ENCODE measurements at regions not wholly inside any gene's neighbourhood (a gene's known extent, or its start where the extent isn't known, plus 50 kb on each side); places are given as distances from the start of the nearest gene placed in this dataset.

DNA sequence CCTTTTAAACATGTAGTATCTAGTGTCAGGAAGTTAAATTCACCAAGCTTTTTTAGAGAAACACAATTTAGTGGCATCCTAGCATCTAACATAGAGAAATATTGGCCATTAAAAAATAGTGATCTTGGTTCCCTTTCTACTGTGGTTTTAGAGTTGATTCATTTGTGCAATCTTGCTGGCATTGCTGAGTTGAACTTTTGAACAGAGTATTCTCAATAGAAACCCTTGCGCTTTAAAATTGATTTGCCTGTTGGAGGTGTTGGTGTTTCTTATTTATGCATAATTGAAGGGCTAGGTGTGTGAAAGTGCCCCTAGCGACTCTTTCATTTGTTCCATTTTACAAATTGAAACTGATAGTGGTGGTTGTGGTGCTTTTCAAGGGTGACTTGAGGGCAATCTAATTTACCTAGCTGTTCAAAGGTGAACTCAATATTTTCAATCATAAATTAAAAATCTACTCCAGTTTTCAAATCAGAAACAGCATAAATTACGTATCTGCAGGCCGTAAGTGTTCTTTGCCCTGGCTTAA, 73.0 kb upstream of the MPDZ start:
- Histone ChIP-seq H3K9ac (ENCODE audit: control insufficient read depth, insufficient read depth, low read length) (no peak overlapping the region), H3K9me3 (replicated peaks; ENCODE audit: control insufficient read depth, insufficient read depth, low read length) (no peaks in the 10 kb centered on the region), H3K27me3 (replicated peaks in 1 of 2; ENCODE audit: control insufficient read depth in 2 of 2, insufficient read depth in 2 of 2, low read length in 1 of 2) (no peaks in the 10 kb centered on the region), H3K4me1 (ENCODE audit: control insufficient read depth, insufficient read depth, low read length) (no peaks in the 10 kb centered on the region), H2AFZ (ENCODE audit: control insufficient read depth, low read depth, low read length) (no peak overlapping the region), H3K4me3 (no peak overlapping the region), H3K36me3 (ENCODE audit: control insufficient read depth in 2 of 2, insufficient read depth in 2 of 2, low read length in 1 of 2) (no peaks in the 10 kb centered on the region), H3K4me2 (ENCODE audit: control insufficient read depth, insufficient read depth) (no peak overlapping the region), H3K79me2 (ENCODE audit: control insufficient read depth, insufficient read depth, low read length) (no peaks in the 10 kb centered on the region), H3K27ac (ENCODE audit: control insufficient read depth, insufficient read depth) (no peak overlapping the region), H4K20me1 (ENCODE audit: control insufficient read depth, insufficient read depth) (no peaks in the 10 kb centered on the region)
- ChIA-PET POLR2A (no interaction called here), RAD21 (ENCODE audit: unreplicated experiment) (interaction anchor here (0.8 to 1.3 kb wide), 2 partner anchors 1001 to 1309 kb away, joined by 3 read pairs; no protein-coding TSS in a partner anchor), CTCF (interaction anchor here (1.0 to 1.6 kb wide), 2 partner anchors 1074 to 1075 kb away, joined by 3 to 4 read pairs; no protein-coding TSS in a partner anchor), SMC1A (ENCODE audit: uncharacterized antibody, unreplicated experiment) (interaction anchor here (1.4 kb wide), 1 partner anchor 8 kb away, joined by 4 read pairs; no protein-coding TSS in a partner anchor)
- whole genome bisulfite sequencing (ENCODE audit: insufficient coverage, insufficient replicate concordance, low lambda C conversion rate, missing lambda C conversion rate): 11% methylated on average over 4 of the region's 4 CpGs
- intact Hi-C loops (cut with micrococcal nuclease; ENCODE audit: unreplicated experiment) (loop anchor here (5.0 kb wide), 1 partner anchor 1000 kb away; no protein-coding TSS in a partner anchor), in situ Hi-C loops (cut with MboI) (no loop called here)
- TF ChIP-seq, protein P1, sequence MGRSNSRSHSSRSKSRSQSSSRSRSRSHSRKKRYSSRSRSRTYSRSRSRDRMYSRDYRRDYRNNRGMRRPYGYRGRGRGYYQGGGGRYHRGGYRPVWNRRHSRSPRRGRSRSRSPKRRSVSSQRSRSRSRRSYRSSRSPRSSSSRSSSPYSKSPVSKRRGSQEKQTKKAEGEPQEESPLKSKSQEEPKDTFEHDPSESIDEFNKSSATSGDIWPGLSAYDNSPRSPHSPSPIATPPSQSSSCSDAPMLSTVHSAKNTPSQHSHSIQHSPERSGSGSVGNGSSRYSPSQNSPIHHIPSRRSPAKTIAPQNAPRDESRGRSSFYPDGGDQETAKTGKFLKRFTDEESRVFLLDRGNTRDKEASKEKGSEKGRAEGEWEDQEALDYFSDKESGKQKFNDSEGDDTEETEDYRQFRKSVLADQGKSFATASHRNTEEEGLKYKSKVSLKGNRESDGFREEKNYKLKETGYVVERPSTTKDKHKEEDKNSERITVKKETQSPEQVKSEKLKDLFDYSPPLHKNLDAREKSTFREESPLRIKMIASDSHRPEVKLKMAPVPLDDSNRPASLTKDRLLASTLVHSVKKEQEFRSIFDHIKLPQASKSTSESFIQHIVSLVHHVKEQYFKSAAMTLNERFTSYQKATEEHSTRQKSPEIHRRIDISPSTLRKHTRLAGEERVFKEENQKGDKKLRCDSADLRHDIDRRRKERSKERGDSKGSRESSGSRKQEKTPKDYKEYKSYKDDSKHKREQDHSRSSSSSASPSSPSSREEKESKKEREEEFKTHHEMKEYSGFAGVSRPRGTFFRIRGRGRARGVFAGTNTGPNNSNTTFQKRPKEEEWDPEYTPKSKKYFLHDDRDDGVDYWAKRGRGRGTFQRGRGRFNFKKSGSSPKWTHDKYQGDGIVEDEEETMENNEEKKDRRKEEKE (IDR thresholded peaks at IDR 0.05): no peak
- no peak for TF ChIP-seq SMAD1 (IDR thresholded peaks at IDR 0.05; ENCODE audit: low read depth, partially characterized antibody)
- 0 out of 2 replicates have a peak, but pooled peaks have one; percentile 24 for TF ChIP-seq NR2F1 (conservative IDR thresholded peaks at IDR 0.05)
- TF ChIP-seq, protein P2, sequence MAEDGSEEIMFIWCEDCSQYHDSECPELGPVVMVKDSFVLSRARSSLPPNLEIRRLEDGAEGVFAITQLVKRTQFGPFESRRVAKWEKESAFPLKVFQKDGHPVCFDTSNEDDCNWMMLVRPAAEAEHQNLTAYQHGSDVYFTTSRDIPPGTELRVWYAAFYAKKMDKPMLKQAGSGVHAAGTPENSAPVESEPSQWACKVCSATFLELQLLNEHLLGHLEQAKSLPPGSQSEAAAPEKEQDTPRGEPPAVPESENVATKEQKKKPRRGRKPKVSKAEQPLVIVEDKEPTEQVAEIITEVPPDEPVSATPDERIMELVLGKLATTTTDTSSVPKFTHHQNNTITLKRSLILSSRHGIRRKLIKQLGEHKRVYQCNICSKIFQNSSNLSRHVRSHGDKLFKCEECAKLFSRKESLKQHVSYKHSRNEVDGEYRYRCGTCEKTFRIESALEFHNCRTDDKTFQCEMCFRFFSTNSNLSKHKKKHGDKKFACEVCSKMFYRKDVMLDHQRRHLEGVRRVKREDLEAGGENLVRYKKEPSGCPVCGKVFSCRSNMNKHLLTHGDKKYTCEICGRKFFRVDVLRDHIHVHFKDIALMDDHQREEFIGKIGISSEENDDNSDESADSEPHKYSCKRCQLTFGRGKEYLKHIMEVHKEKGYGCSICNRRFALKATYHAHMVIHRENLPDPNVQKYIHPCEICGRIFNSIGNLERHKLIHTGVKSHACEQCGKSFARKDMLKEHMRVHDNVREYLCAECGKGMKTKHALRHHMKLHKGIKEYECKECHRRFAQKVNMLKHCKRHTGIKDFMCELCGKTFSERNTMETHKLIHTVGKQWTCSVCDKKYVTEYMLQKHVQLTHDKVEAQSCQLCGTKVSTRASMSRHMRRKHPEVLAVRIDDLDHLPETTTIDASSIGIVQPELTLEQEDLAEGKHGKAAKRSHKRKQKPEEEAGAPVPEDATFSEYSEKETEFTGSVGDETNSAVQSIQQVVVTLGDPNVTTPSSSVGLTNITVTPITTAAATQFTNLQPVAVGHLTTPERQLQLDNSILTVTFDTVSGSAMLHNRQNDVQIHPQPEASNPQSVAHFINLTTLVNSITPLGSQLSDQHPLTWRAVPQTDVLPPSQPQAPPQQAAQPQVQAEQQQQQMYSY (CRISPR knock-in tag; IDR thresholded peaks at IDR 0.05): no peak
- TF ChIP-seq, protein P3, sequence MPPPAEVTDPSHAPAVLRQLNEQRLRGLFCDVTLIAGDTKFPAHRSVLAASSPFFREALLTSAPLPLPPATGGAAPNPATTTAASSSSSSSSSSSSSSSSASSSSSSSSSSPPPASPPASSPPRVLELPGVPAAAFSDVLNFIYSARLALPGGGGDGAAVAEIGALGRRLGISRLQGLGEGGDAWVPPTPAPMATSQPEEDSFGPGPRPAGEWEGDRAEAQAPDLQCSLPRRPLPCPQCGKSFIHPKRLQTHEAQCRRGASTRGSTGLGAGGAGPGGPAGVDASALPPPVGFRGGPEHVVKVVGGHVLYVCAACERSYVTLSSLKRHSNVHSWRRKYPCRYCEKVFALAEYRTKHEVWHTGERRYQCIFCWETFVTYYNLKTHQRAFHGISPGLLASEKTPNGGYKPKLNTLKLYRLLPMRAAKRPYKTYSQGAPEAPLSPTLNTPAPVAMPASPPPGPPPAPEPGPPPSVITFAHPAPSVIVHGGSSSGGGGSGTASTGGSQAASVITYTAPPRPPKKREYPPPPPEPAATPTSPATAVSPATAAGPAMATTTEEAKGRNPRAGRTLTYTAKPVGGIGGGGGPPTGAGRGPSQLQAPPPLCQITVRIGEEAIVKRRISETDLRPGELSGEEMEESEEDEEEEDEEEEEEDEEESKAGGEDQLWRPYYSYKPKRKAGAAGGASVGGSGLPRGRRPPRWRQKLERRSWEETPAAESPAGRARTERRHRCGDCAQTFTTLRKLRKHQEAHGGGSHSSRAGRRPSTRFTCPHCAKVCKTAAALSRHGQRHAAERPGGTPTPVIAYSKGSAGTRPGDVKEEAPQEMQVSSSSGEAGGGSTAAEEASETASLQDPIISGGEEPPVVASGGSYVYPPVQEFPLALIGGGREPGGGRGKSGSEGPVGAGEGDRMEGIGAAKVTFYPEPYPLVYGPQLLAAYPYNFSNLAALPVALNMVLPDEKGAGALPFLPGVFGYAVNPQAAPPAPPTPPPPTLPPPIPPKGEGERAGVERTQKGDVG (CRISPR knock-in tag; IDR thresholded peaks at IDR 0.05): no peak
- TF ChIP-seq, protein P4, sequence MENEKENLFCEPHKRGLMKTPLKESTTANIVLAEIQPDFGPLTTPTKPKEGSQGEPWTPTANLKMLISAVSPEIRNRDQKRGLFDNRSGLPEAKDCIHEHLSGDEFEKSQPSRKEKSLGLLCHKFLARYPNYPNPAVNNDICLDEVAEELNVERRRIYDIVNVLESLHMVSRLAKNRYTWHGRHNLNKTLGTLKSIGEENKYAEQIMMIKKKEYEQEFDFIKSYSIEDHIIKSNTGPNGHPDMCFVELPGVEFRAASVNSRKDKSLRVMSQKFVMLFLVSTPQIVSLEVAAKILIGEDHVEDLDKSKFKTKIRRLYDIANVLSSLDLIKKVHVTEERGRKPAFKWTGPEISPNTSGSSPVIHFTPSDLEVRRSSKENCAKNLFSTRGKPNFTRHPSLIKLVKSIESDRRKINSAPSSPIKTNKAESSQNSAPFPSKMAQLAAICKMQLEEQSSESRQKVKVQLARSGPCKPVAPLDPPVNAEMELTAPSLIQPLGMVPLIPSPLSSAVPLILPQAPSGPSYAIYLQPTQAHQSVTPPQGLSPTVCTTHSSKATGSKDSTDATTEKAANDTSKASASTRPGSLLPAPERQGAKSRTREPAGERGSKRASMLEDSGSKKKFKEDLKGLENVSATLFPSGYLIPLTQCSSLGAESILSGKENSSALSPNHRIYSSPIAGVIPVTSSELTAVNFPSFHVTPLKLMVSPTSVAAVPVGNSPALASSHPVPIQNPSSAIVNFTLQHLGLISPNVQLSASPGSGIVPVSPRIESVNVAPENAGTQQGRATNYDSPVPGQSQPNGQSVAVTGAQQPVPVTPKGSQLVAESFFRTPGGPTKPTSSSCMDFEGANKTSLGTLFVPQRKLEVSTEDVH (IDR thresholded peaks at IDR 0.05; ENCODE audit: low read depth, partially characterized antibody): no peak
- TF ChIP-seq, protein P5, sequence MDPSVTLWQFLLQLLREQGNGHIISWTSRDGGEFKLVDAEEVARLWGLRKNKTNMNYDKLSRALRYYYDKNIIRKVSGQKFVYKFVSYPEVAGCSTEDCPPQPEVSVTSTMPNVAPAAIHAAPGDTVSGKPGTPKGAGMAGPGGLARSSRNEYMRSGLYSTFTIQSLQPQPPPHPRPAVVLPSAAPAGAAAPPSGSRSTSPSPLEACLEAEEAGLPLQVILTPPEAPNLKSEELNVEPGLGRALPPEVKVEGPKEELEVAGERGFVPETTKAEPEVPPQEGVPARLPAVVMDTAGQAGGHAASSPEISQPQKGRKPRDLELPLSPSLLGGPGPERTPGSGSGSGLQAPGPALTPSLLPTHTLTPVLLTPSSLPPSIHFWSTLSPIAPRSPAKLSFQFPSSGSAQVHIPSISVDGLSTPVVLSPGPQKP (IDR thresholded peaks at IDR 0.05; ENCODE audit: low read depth, low read length): no peak
- TF ChIP-seq FOXK2 (IDR thresholded peaks at IDR 0.05): no peak
- no TSS peak for BruUV-seq (replicated peaks)
- peak; percentile 79 for ATAC-seq
- FAIRE-seq: no peak
- no peak for DNase-seq (ENCODE audit: low read depth, low spot score)
